ENCODE measurements at regions not wholly inside any gene's neighbourhood (a gene's known extent, or its start where the extent isn't known, plus 50 kb on each side); places are given as distances from the start of the nearest gene placed in this dataset.

DNA sequence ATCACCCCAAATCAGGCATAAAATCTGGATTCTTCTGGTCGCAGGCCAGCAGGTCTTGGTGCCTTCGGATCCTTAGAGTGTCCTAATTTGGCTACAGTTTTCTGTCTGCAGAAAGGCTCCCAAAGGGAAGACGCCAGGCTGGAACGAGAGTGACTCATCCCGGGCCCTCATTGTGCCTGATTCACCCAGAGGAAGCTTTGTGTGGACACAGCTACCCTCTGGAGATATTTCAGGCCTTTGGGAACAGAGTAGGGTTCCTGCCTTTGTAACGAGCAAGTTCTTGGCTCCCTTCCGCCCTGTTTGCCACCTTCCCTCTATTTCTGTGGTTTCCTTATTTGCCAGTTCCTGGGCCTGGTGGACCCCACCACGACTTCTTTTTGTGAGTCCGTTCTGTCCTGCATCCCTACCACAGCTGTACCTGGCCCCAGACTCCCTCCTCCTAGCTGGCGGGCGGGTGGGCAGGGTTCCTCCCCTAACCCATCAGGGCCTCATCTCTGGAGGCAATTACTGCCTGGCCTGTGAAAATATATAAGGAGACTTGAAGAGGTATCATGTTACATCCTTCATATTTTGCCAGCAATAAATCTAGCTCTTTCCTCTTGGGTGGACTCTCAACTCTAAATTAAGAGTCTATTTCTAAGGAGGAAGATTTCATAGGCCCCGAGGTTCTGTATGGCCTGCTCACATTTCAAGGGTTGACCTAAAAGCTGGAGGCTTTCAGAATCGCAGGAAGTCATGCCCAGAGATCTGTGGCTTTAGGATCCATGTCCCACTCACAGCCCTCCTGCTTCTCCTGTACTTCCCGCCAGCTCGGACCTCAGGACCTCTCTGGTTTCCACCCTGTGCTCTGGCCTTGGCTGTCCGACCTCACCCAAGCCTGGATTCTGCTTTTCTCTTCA, 219.2 kb upstream of the ZNF32 start:
- 40% methylated on average over 16 of the region's 16 CpGs for WGBS (ENCODE audit: low lambda C conversion rate)
- H3K27me3 ChIP-seq (ENCODE audit: insufficient read depth): no peaks in the 10 kb centered on the region
- H3K27ac ChIP-seq (ENCODE audit: low read depth in 2 of 2, low read length in 1 of 2): peak overlapping the region; percentile 80 to 93
- no peaks in the 10 kb centered on the region for H4K20me1 ChIP-seq (ENCODE audit: insufficient read depth)
- POLR2A ChIA-PET: no interaction called here
- H3K79me2 ChIP-seq (ENCODE audit: insufficient read depth): peaks cover 11% of the 10 kb centered on the region
- no peaks in the 10 kb centered on the region for H3K36me3 ChIP-seq (replicated peaks in 1 of 2; ENCODE audit: control insufficient read depth in 1 of 2, insufficient read depth in 2 of 2, low read length in 1 of 2)
- 0 out of 2 replicates have a peak overlapping the region, but pooled peaks have one; percentile 41 for H2AFZ ChIP-seq (ENCODE audit: low read depth)
- no peaks in the 10 kb centered on the region; the same call in 1 of the 2 replicates for H3K9me3 ChIP-seq
- no peak for DNase-seq
- peaks cover 28% of the 10 kb centered on the region for H3F3A ChIP-seq (replicated peaks; ENCODE audit: insufficient read depth)
- peaks cover 9 to 40% of the 10 kb centered on the region in 2 experiments; a peak in 2 of 4 replicates for H3K4me1 ChIP-seq (ENCODE audit: control insufficient read depth in 1 of 2, insufficient read depth in 2 of 2, low read depth in 1 of 2, low read length in 1 of 2)
- TF ChIP-seq TEAD4 (IDR thresholded peaks at IDR 0.05; ENCODE audit: borderline replicate concordance, insufficient read depth) (no peak), RAD21 (IDR thresholded peaks at IDR 0.05; ENCODE audit: low read length) (no peak), FOXM1 (IDR thresholded peaks at IDR 0.05; ENCODE audit: low read depth) (no peak), TCF12 (IDR thresholded peaks at IDR 0.05) (no peak), FOSL2 (IDR thresholded peaks at IDR 0.05; ENCODE audit: borderline replicate concordance, low read depth) (peak; percentile 68; the same call in 1 of the 2 replicates), EZH2phosphoT487 (IDR thresholded peaks at IDR 0.05; ENCODE audit: borderline replicate concordance, low read depth) (no peak), NFIC (IDR thresholded peaks at IDR 0.05; ENCODE audit: borderline replicate concordance) (no peak), RCOR1 (IDR thresholded peaks at IDR 0.05; ENCODE audit: low read length) (no peak), EP300 (IDR thresholded peaks at IDR 0.05; ENCODE audit: borderline replicate concordance in 1 of 2, low read depth in 1 of 2, low read length in 1 of 2) (0 out of 4 replicates have a peak, but pooled peaks of 1 of the 2 experiments have one; percentile 4), YY1 (IDR thresholded peaks at IDR 0.05; ENCODE audit: low read depth) (no peak), JUND (IDR thresholded peaks at IDR 0.05) (peak; percentile 37; the same call in 1 of the 2 replicates), ELF1 (IDR thresholded peaks at IDR 0.05) (no peak), RXRA (IDR thresholded peaks at IDR 0.05; ENCODE audit: borderline replicate concordance, low read depth) (no peak), POLR2AphosphoS5 (IDR thresholded peaks at IDR 0.05; ENCODE audit: low read depth, low read length) (no peak), MEF2A (IDR thresholded peaks at IDR 0.05; ENCODE audit: borderline replicate concordance, low read depth) (no peak), MXI1 (IDR thresholded peaks at IDR 0.05; ENCODE audit: low read depth, low read length) (no peak)
- TF ChIP-seq, protein P1, sequence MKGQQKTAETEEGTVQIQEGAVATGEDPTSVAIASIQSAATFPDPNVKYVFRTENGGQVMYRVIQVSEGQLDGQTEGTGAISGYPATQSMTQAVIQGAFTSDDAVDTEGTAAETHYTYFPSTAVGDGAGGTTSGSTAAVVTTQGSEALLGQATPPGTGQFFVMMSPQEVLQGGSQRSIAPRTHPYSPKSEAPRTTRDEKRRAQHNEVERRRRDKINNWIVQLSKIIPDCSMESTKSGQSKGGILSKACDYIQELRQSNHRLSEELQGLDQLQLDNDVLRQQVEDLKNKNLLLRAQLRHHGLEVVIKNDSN (IDR thresholded peaks at IDR 0.05; ENCODE audit: borderline replicate concordance, low read depth): no peak
- TF ChIP-seq, protein P2, sequence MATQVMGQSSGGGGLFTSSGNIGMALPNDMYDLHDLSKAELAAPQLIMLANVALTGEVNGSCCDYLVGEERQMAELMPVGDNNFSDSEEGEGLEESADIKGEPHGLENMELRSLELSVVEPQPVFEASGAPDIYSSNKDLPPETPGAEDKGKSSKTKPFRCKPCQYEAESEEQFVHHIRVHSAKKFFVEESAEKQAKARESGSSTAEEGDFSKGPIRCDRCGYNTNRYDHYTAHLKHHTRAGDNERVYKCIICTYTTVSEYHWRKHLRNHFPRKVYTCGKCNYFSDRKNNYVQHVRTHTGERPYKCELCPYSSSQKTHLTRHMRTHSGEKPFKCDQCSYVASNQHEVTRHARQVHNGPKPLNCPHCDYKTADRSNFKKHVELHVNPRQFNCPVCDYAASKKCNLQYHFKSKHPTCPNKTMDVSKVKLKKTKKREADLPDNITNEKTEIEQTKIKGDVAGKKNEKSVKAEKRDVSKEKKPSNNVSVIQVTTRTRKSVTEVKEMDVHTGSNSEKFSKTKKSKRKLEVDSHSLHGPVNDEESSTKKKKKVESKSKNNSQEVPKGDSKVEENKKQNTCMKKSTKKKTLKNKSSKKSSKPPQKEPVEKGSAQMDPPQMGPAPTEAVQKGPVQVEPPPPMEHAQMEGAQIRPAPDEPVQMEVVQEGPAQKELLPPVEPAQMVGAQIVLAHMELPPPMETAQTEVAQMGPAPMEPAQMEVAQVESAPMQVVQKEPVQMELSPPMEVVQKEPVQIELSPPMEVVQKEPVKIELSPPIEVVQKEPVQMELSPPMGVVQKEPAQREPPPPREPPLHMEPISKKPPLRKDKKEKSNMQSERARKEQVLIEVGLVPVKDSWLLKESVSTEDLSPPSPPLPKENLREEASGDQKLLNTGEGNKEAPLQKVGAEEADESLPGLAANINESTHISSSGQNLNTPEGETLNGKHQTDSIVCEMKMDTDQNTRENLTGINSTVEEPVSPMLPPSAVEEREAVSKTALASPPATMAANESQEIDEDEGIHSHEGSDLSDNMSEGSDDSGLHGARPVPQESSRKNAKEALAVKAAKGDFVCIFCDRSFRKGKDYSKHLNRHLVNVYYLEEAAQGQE (IDR thresholded peaks at IDR 0.05; ENCODE audit: low read depth, low read length): no peak
- TF ChIP-seq, protein P3, sequence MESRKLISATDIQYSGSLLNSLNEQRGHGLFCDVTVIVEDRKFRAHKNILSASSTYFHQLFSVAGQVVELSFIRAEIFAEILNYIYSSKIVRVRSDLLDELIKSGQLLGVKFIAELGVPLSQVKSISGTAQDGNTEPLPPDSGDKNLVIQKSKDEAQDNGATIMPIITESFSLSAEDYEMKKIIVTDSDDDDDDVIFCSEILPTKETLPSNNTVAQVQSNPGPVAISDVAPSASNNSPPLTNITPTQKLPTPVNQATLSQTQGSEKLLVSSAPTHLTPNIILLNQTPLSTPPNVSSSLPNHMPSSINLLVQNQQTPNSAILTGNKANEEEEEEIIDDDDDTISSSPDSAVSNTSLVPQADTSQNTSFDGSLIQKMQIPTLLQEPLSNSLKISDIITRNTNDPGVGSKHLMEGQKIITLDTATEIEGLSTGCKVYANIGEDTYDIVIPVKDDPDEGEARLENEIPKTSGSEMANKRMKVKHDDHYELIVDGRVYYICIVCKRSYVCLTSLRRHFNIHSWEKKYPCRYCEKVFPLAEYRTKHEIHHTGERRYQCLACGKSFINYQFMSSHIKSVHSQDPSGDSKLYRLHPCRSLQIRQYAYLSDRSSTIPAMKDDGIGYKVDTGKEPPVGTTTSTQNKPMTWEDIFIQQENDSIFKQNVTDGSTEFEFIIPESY (IDR thresholded peaks at IDR 0.05; ENCODE audit: borderline replicate concordance, low read depth): no peak
- TF ChIP-seq, protein P4, sequence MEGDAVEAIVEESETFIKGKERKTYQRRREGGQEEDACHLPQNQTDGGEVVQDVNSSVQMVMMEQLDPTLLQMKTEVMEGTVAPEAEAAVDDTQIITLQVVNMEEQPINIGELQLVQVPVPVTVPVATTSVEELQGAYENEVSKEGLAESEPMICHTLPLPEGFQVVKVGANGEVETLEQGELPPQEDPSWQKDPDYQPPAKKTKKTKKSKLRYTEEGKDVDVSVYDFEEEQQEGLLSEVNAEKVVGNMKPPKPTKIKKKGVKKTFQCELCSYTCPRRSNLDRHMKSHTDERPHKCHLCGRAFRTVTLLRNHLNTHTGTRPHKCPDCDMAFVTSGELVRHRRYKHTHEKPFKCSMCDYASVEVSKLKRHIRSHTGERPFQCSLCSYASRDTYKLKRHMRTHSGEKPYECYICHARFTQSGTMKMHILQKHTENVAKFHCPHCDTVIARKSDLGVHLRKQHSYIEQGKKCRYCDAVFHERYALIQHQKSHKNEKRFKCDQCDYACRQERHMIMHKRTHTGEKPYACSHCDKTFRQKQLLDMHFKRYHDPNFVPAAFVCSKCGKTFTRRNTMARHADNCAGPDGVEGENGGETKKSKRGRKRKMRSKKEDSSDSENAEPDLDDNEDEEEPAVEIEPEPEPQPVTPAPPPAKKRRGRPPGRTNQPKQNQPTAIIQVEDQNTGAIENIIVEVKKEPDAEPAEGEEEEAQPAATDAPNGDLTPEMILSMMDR (IDR thresholded peaks at IDR 0.05): no peak
- CTCF ChIA-PET: interaction anchor here (1.1 to 1.4 kb wide), 4 partner anchors 8 to 519 kb away, joined by 3 to 6 read pairs (median 4); no protein-coding TSS in a partner anchor
- H3K9me2 ChIP-seq: no peaks in the 10 kb centered on the region
- H3K4me3 ChIP-seq (ENCODE audit: low read depth in 2 of 2, low read length in 1 of 2): peak overlapping the region in 1 of 2 experiments; percentile 6; a peak in 1 of 4 replicates
- peak overlapping the region; percentile 55; the same call in 1 of the 2 replicates for H3K4me2 ChIP-seq
- H3K9ac ChIP-seq: peak overlapping the region; percentile 71; the same call in 1 of the 2 replicates
